ENCODE measurements at regions not wholly inside any gene's neighbourhood (a gene's known extent, or its start where the extent isn't known, plus 50 kb on each side); places are given as distances from the start of the nearest gene placed in this dataset.
"Not testable (repeated sequence)": the region's sequence is repeated elsewhere in the genome, so short reads cannot be mapped to it uniquely, and the experiment has no call there.

DNA sequence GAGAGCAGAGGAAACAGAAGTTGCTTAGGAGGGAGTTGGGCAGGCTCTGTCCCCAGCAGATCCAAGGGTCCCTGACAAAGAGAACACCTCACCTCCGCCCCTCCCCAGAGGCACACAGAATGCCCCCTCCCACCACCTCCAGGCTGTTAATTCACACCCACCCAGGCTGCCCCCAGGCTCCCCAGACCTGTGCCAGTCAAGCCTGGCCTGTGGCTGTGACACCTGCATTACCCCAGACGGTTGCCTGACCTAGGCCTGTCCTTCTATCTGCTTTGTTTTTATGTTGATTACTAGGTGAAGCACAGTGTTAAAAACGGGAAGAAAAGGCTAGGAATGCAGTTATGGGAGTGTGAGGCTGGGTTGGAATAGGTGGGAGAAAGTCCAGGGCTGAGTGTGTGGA lies 250.8 kb upstream of the PLGLB2 start:
- TF ChIP-seq CTCF, POLR2A (IDR thresholded peaks at IDR 0.05): not testable (repeated sequence)

All from right lobe of liver (tissue), 4 donors.